Heart left ventricle (tissue), 16 donors: ENCODE measurements at regions not wholly inside any gene's neighbourhood (a gene's known extent, or its start where the extent isn't known, plus 50 kb on each side); places are given as distances from the start of the nearest gene placed in this dataset.

Experiments used
- ATAC-seq, 4 donors: fragments of 200-7000 bp; cut with Tn5 transposase; one replicate each; pipeline ENCODE4 v1.9.1; 2020 to 2022; ENCODE audit warnings: moderate library complexity in 4 of 4, mild to moderate bottlenecking in 3 of 4, moderate number of reproducible peaks in 1 of 4
- DNase-seq, 5 donors: peaks; one replicate each; pipeline ENCODE4 v3.0.0-alpha.2; 2020
- H3K27ac ChIP-seq, 12 donors: fragments of 200-600 bp; sonication (generic) in 4 of 12; one replicate each; pipeline versions ENCODE4 v1.5.0 to v1.8.0; 2016 to 2022; ENCODE audit warnings: mild to moderate bottlenecking in 2 of 12
- H3K27me3 ChIP-seq, 9 donors: fragments of 200-600 bp; sonication (generic) in 2 of 9; one replicate each; pipeline versions ENCODE4 v1.5.1 to v1.8.0; 2016 to 2022; ENCODE audit warnings: mild to moderate bottlenecking in 3 of 9
- H3K36me3 ChIP-seq, 9 donors: fragments of 200-600 bp; sonication (generic) in 2 of 9; one replicate each; pipeline versions ENCODE4 v1.5.0 to v1.8.0; 2018 to 2022; ENCODE audit warnings: mild to moderate bottlenecking in 2 of 9
- H3K4me1 ChIP-seq, 12 donors: fragments of 200-600 bp; sonication (generic) in 4 of 12; one replicate each; pipeline versions ENCODE4 v1.5.0 to v1.8.0; 2016 to 2022; ENCODE audit warnings: mild to moderate bottlenecking in 3 of 12
- H3K4me3 ChIP-seq, 12 donors: fragments of 200-600 bp; sonication (generic) in 4 of 12; one replicate each; pipeline versions ENCODE4 v1.5.0 to v1.8.0; 2017 to 2022; ENCODE audit warnings: mild to moderate bottlenecking in 9 of 12, moderate library complexity in 4 of 12
- H3K9me3 ChIP-seq, 12 donors: fragments of 200-600 bp; sonication (generic) in 4 of 12; one replicate each; pipeline versions ENCODE4 v1.5.0 to v1.8.0; 2016 to 2022; ENCODE audit warnings: mild to moderate bottlenecking in 1 of 12
- CTCF ChIP-seq, 12 donors: fragments of 200-600 bp; sonication (generic) in 4 of 12; IDR thresholded peaks; one replicate each; pipeline versions ENCODE4 v1.5.0 to v1.8.0; 2018 to 2022; ENCODE audit warnings: antibody characterized with exemption in 12 of 12, mild to moderate bottlenecking in 5 of 12
- POLR2A ChIP-seq, 2 donors: fragments of 450-650 bp; IDR thresholded peaks; one replicate each; pipeline ENCODE4 v1.6.1; 2017; ENCODE audit warnings: antibody characterized with exemption in 2 of 2, mild to moderate bottlenecking in 2 of 2, moderate library complexity in 2 of 2
- WGBS, 4 donors: extraction: QIAGEN DNeasy Blood & Tissue Kit in 2 of 4; methylation state at CpG; one replicate each; pipeline versions ENCODE4 v1.1.5 to v1.1.7; 2013 to 2018; 5-methylcytosine and 5-hydroxymethylcytosine counted together
- intact Hi-C, 10 donors: fragments of 100-400 bp; cut with DNase I; formaldehyde crosslinking; loops; one replicate each; pipeline versions ENCODE4 v1.11.1 to v1.14.2; 2022
- donor health status: ischemic (EF 13 %, LVEDD 7.1; RV severe dilation, severe dysfunction).
- donor health status: healthy with polysubstance abuse.
- donor health status: DM: no; HTN: yes; CAD: no.
- donor health status: DM: no; HTN: no; CAD: no.
- donor health status: ischemic (EF 25% LVEDD 6.9; RV normal size, moderate dysfunction).
- donor health status: ischemic (EF 25% LVEDD 5.7; RV mildly dilated, moderate dysfunction).
- donor health status: healthy.
- donor health status: DM: yes; HTN: yes; CAD: no.
- donor health status: ischemic (EF 35%, LVEDD 5.7; RV mildly dilated, moderate dysfunction).
- donor health status: nonischemic (EF 11% LVEDD 7.7; RV severe dilation, severe dysfunction).
- donor health status: DM: yes; HTN: yes; CAD: no.
- donor health status: PGD.
- donor health status: ischemic (EF 29% LVEDD 5.4; RV normal size, mild dysfunction).
- donor health status: nonischemic (EF 23%, LVEDD 6.1; RV moderate dilation, normal function).

GRCh38 chr3:162332344-162332743, 835.7 kb downstream of the OTOL1 start:
- no peak overlapping the region for H3K27ac ChIP-seq
- H3K36me3 ChIP-seq, result no peaks in the 10 kb centered on the region
- DNase-seq (no peak), ATAC-seq (no peak)
- 66 to 77% (median 76%) methylated on average over 3 of the region's 3 CpGs for WGBS, 4 donors
- no peaks in the 10 kb centered on the region for H3K27me3 ChIP-seq
- intact Hi-C loops, result no loop called here
- peaks cover 0 to 16% (median 2%) of the 10 kb centered on the region in 12 donors for H3K9me3 ChIP-seq
- TF ChIP-seq CTCF (IDR thresholded peaks at IDR 0.05), result no peak
- no peak for TF ChIP-seq POLR2A (IDR thresholded peaks at IDR 0.05)
- H3K4me1 ChIP-seq, result no peaks in the 10 kb centered on the region
- H3K4me3 ChIP-seq, result no peak overlapping the region

- WGBS, 4 donors, result 75 to 88% (median 82%) methylated on average over 3 of the region's 3 CpGs
- H3K4me1 ChIP-seq, result no peaks in the 10 kb centered on the region
- ATAC-seq (no peak), DNase-seq (no peak)
- intact Hi-C loops, result no loop called here
- H3K27me3 ChIP-seq, result no peaks in the 10 kb centered on the region
- H3K36me3 ChIP-seq, result no peaks in the 10 kb centered on the region
- H3K27ac ChIP-seq, result no peak overlapping the region
- H3K9me3 ChIP-seq, result peaks cover 0 to 16% (median 2%) of the 10 kb centered on the region in 12 donors
- no peak for TF ChIP-seq POLR2A (IDR thresholded peaks at IDR 0.05)
- no peak for TF ChIP-seq CTCF (IDR thresholded peaks at IDR 0.05)
- H3K4me3 ChIP-seq, result no peak overlapping the region
Observed at GRCh38 chr3:162334537-162334936, 837.9 kb downstream of the OTOL1 start.

GRCh38 chr3:162337630-162338029, 841.0 kb downstream of the OTOL1 start:
- intact Hi-C loops, result no loop called here
- no peak overlapping the region for H3K4me3 ChIP-seq
- no peaks in the 10 kb centered on the region for H3K4me1 ChIP-seq
- no peak overlapping the region for H3K27ac ChIP-seq
- WGBS, 4 donors, result 72 to 82% (median 77%) methylated on average over 1 of the region's 1 CpG
- peaks cover 0 to 23% (median 0%) of the 10 kb centered on the region in 12 donors for H3K9me3 ChIP-seq
- no peaks in the 10 kb centered on the region for H3K36me3 ChIP-seq
- H3K27me3 ChIP-seq, result no peaks in the 10 kb centered on the region
- no peak for TF ChIP-seq POLR2A (IDR thresholded peaks at IDR 0.05)
- TF ChIP-seq CTCF (IDR thresholded peaks at IDR 0.05), result no peak
- ATAC-seq (no peak), DNase-seq (no peak)

GRCh38 chr3:162338514-162338913, 841.9 kb downstream of the OTOL1 start:
- no peak for DNase-seq

More at GRCh38 chr3:162338514-162338913, 841.9 kb downstream of the OTOL1 start:
- TF ChIP-seq POLR2A (IDR thresholded peaks at IDR 0.05) (no peak), CTCF (IDR thresholded peaks at IDR 0.05) (no peak)
- H3K9me3 ChIP-seq, result peaks cover 0 to 23% (median 0%) of the 10 kb centered on the region in 12 donors
- H3K27ac ChIP-seq, result no peak overlapping the region
- H3K4me3 ChIP-seq, result no peak overlapping the region
- no peaks in the 10 kb centered on the region for H3K36me3 ChIP-seq
- no peak for ATAC-seq
- H3K27me3 ChIP-seq, result no peaks in the 10 kb centered on the region
- intact Hi-C loops, result no loop called here
- H3K4me1 ChIP-seq, result no peaks in the 10 kb centered on the region
